K562 (cell line): ENCODE measurements at regions not wholly inside any gene's neighbourhood (a gene's known extent, or its start where the extent isn't known, plus 50 kb on each side); places are given as distances from the start of the nearest gene placed in this dataset.

Source experiments
- HNRNPH1 ChIP-seq: fragments of 200-400 bp; formaldehyde crosslinking; optimal IDR thresholded peaks from 2 replicates; pipeline ENCODE3; 2017; ENCODE audit warnings: low read depth, mild to moderate bottlenecking, low read length, moderate library complexity
- KLF13 ChIP-seq: fragments of 450-650 bp; IDR thresholded peaks from 2 replicates; pipeline ENCODE4 v1.6.1; 2016; ENCODE audit warnings: missing genetic modification characterization, low read depth, mild to moderate bottlenecking, missing compliant biosample characterization, moderate library complexity, borderline replicate concordance
- L3MBTL2 ChIP-seq: fragments of 450-650 bp; IDR thresholded peaks from 2 replicates; pipeline ENCODE4 v1.6.1; 2016; ENCODE audit warnings: mild to moderate bottlenecking, moderate library complexity
- MAFK ChIP-seq: IDR thresholded peaks from 2 replicates; pipeline ENCODE4 v1.6.1; 2011; ENCODE audit warnings: low read length, improper control_type of control experiment
- MECOM ChIP-seq: fragments of 250-450 bp; sonication (Bioruptor Pico); IDR thresholded peaks from 2 replicates; pipeline ENCODE4 v1.8.0; 2022; ENCODE audit warnings: inconsistent platforms
- MGA ChIP-seq: fragments of 450-650 bp; IDR thresholded peaks from 2 replicates; pipeline ENCODE4 v1.6.1; 2016; ENCODE audit warnings: mild to moderate bottlenecking, moderate library complexity
- SNAPC5 ChIP-seq: fragments of 250-450 bp; sonication (Bioruptor Pico); IDR thresholded peaks from 2 replicates; pipeline ENCODE4 v1.8.0; 2021; ENCODE audit warnings: moderate library complexity, mild to moderate bottlenecking, inconsistent platforms
- TCF3 ChIP-seq: sonication (generic); formaldehyde crosslinking; IDR thresholded peaks from 2 replicates; pipeline ENCODE4 v1.4.0; 2020; ENCODE audit warnings: mild to moderate bottlenecking, missing genetic modification reagents
- ZBTB1 ChIP-seq: sonication (generic); formaldehyde crosslinking; IDR thresholded peaks from 2 replicates; pipeline ENCODE4 v1.8.1; 2023; ENCODE audit warnings: missing genetic modification reagents, low read depth, mild to moderate bottlenecking, borderline replicate concordance
- ZFX ChIP-seq: sonication (generic); formaldehyde crosslinking; IDR thresholded peaks from 2 replicates; pipeline ENCODE4 v1.8.0; 2022; ENCODE audit warnings: mild to moderate bottlenecking, missing genetic modification reagents, moderate library complexity
- ZMIZ1 ChIP-seq, 2 experiments: fragments of 150-350 bp in 1 of 2; IDR thresholded peaks; 2 replicates each; pipeline ENCODE4 v1.6.1; 2012 to 2016; ENCODE audit warnings: low read depth in 2 of 2, low read length in 2 of 2, mild to moderate bottlenecking in 1 of 2, moderate library complexity in 1 of 2
- ZNF408 ChIP-seq: fragments of 250-450 bp; sonication (Bioruptor Pico); IDR thresholded peaks from 2 replicates; pipeline ENCODE4 v1.4.0; 2020; ENCODE audit warnings: low read depth, mild to moderate bottlenecking, moderate library complexity
- ZNF717 ChIP-seq: fragments of 250-450 bp; sonication (Bioruptor Pico); IDR thresholded peaks from 2 replicates; pipeline ENCODE4 v1.5.0; 2021

- TF ChIP-seq MECOM (CRISPR knock-in tag) (no peak), HNRNPH1 (no peak), ZFX (0 out of 2 replicates have a peak, but pooled peaks have one; percentile 6), MGA (peak; percentile 55), ZBTB1 (CRISPR knock-in tag) (no peak), MAFK (peak; percentile 76), ZMIZ1 (IDR thresholded peaks at IDR 0.05; ENCODE audit: low read depth in 2 of 2, low read length in 2 of 2) (peak in 1 of 2 experiments; percentile 63; a peak in 1 of 4 replicates), KLF13 (tag) (no peak), ZNF717 (CRISPR knock-in tag) (no peak), SNAPC5 (CRISPR knock-in tag) (no peak), TCF3 (CRISPR knock-in tag) (peak; percentile 82), ZNF408 (CRISPR knock-in tag) (no peak), L3MBTL2 (peak; percentile 61; the same call in 1 of the 2 replicates)
Observed at GRCh38 chr13:110965038-110965754, 50.3 kb upstream of the ANKRD10 start (continued).
